ENCODE measurements at regions not wholly inside any gene's neighbourhood (a gene's known extent, or its start where the extent isn't known, plus 50 kb on each side); places are given as distances from the start of the nearest gene placed in this dataset.

GRCh38 chr14:89067293-89067972 is 243.0 kb downstream of the TTC8 start:
- TF ChIP-seq, protein P1, sequence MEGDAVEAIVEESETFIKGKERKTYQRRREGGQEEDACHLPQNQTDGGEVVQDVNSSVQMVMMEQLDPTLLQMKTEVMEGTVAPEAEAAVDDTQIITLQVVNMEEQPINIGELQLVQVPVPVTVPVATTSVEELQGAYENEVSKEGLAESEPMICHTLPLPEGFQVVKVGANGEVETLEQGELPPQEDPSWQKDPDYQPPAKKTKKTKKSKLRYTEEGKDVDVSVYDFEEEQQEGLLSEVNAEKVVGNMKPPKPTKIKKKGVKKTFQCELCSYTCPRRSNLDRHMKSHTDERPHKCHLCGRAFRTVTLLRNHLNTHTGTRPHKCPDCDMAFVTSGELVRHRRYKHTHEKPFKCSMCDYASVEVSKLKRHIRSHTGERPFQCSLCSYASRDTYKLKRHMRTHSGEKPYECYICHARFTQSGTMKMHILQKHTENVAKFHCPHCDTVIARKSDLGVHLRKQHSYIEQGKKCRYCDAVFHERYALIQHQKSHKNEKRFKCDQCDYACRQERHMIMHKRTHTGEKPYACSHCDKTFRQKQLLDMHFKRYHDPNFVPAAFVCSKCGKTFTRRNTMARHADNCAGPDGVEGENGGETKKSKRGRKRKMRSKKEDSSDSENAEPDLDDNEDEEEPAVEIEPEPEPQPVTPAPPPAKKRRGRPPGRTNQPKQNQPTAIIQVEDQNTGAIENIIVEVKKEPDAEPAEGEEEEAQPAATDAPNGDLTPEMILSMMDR (IDR thresholded peaks at IDR 0.05) = no peak
- no peak for TF ChIP-seq POLR2A (IDR thresholded peaks at IDR 0.05)
